ENCODE measurements at regions not wholly inside any gene's neighbourhood (a gene's known extent, or its start where the extent isn't known, plus 50 kb on each side); places are given as distances from the start of the nearest gene placed in this dataset.

GRCh38 chr4:17335371-17335770 is 176.5 kb downstream of the QDPR start:
- no peak for DNase-seq
- no peaks in the 10 kb centered on the region for H4K20me1 ChIP-seq (ENCODE audit: insufficient read depth)
- H3K9ac ChIP-seq: no peak overlapping the region
- H2AFZ ChIP-seq: no peak overlapping the region
- TF ChIP-seq EZH2 (IDR thresholded peaks at IDR 0.05; ENCODE audit: insufficient read depth, poor library complexity, severe bottlenecking) (no peak), EZH2phosphoT487 (IDR thresholded peaks at IDR 0.05; ENCODE audit: insufficient read depth, low read depth) (no peak)
- no peak overlapping the region for H3K4me3 ChIP-seq
- in situ Hi-C loops (cut with MboI): loop anchor here (10.0 to 25.0 kb wide), 2 partner anchors 541 to 1048 kb away; no protein-coding TSS in a partner anchor
- 81 to 84% methylated on average over 3 of the region's 3 CpGs for WGBS, 2 experiments (ENCODE audit: low coverage in 1 of 2, low lambda C conversion rate in 2 of 2, missing lambda C conversion rate in 2 of 2)
- no peak overlapping the region for H3K27ac ChIP-seq
- H3K79me2 ChIP-seq (ENCODE audit: insufficient read depth): no peaks in the 10 kb centered on the region
- no peak overlapping the region for H3K4me2 ChIP-seq (ENCODE audit: unreplicated experiment)
- no peaks in the 10 kb centered on the region for H3K36me3 ChIP-seq (ENCODE audit: low read depth)
- H3K27me3 ChIP-seq (replicated peaks; ENCODE audit: insufficient read depth): no peaks in the 10 kb centered on the region
- no peaks in the 10 kb centered on the region for H3K9me2 ChIP-seq (ENCODE audit: insufficient read depth)
- H3F3A ChIP-seq (ENCODE audit: insufficient read depth): no peaks in the 10 kb centered on the region
- H3K9me3 ChIP-seq (ENCODE audit: low read depth): no peaks in the 10 kb centered on the region
- H3K4me1 ChIP-seq (ENCODE audit: insufficient read depth): no peaks in the 10 kb centered on the region

DNA sequence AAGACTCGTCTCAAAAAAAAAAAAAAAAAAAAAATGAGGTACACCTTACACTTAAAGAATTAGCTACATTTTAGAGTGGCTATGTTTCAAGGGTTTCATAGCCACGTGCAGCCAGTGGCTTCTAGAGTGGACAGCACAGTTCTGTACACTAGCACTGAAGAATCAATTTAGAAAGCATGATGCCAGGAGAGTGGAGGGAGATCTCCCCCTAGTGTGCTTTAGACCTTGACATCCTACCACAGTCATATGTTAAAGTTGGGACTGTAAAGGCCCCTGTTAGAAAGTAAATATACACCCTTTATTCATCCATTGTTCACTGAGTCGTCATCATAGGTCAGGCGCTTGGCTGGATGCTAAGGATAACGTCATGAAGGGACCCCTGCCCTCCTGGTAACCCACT is 179.4 kb downstream of the QDPR start:
- H3K9ac ChIP-seq: no peak overlapping the region

GRCh38 chr4:17329046-17329445 is 182.8 kb downstream of the QDPR start:
- no peaks in the 10 kb centered on the region for H3K9me2 ChIP-seq (ENCODE audit: insufficient read depth)
- no peaks in the 10 kb centered on the region for H3K79me2 ChIP-seq (ENCODE audit: insufficient read depth)
- TF ChIP-seq EZH2phosphoT487 (IDR thresholded peaks at IDR 0.05; ENCODE audit: insufficient read depth, low read depth) (no peak), EZH2 (IDR thresholded peaks at IDR 0.05; ENCODE audit: insufficient read depth, poor library complexity, severe bottlenecking) (no peak)
- H2AFZ ChIP-seq: no peak overlapping the region
- no peak overlapping the region for H3K4me3 ChIP-seq
- H4K20me1 ChIP-seq (ENCODE audit: insufficient read depth): no peaks in the 10 kb centered on the region
- in situ Hi-C loops (cut with MboI): loop anchor here (10.0 to 25.0 kb wide), 2 partner anchors 414 to 1042 kb away; no protein-coding TSS in a partner anchor
- H3K4me1 ChIP-seq (ENCODE audit: insufficient read depth): peaks cover 22% of the 10 kb centered on the region
- no peak overlapping the region for H3K27ac ChIP-seq
- DNase-seq: no peak
- H3K9ac ChIP-seq: no peak overlapping the region
- H3K27me3 ChIP-seq (replicated peaks; ENCODE audit: insufficient read depth): no peaks in the 10 kb centered on the region
- no peaks in the 10 kb centered on the region for H3K9me3 ChIP-seq (ENCODE audit: low read depth)
- H3F3A ChIP-seq (ENCODE audit: insufficient read depth): peaks cover 2% of the 10 kb centered on the region; the same call in 1 of the 2 replicates
- no peaks in the 10 kb centered on the region for H3K36me3 ChIP-seq (ENCODE audit: low read depth)
- WGBS, 2 experiments (ENCODE audit: low coverage in 1 of 2, low lambda C conversion rate in 2 of 2, missing lambda C conversion rate in 2 of 2): 84 to 92% methylated on average over 1 of the region's 1 CpG
- no peak overlapping the region for H3K4me2 ChIP-seq (ENCODE audit: unreplicated experiment)

More for the DNA sequence above, 179.4 kb downstream of the QDPR start:
- H2AFZ ChIP-seq: no peak overlapping the region
- H3K27me3 ChIP-seq (replicated peaks; ENCODE audit: insufficient read depth): no peaks in the 10 kb centered on the region
- no peaks in the 10 kb centered on the region for H4K20me1 ChIP-seq (ENCODE audit: insufficient read depth)
- no peak overlapping the region for H3K4me3 ChIP-seq
- H3F3A ChIP-seq (ENCODE audit: insufficient read depth): no peaks in the 10 kb centered on the region
- no peak for DNase-seq
- H3K4me1 ChIP-seq (ENCODE audit: insufficient read depth): 0 out of 2 replicates have a peak, but pooled peaks cover 11% of the 10 kb centered on the region
- H3K36me3 ChIP-seq (ENCODE audit: low read depth): no peaks in the 10 kb centered on the region
- H3K4me2 ChIP-seq (ENCODE audit: unreplicated experiment): no peak overlapping the region
- no peaks in the 10 kb centered on the region for H3K9me2 ChIP-seq (ENCODE audit: insufficient read depth)
- TF ChIP-seq EZH2phosphoT487 (IDR thresholded peaks at IDR 0.05; ENCODE audit: insufficient read depth, low read depth) (no peak), EZH2 (IDR thresholded peaks at IDR 0.05; ENCODE audit: insufficient read depth, poor library complexity, severe bottlenecking) (no peak)
- in situ Hi-C loops (cut with MboI): loop anchor here (10.0 to 25.0 kb wide), 2 partner anchors 538 to 1045 kb away; no protein-coding TSS in a partner anchor
- WGBS, 2 experiments (ENCODE audit: low coverage in 1 of 2, low lambda C conversion rate in 2 of 2, missing lambda C conversion rate in 2 of 2): 53 to 74% methylated on average over 5 of the region's 5 CpGs
- H3K79me2 ChIP-seq (ENCODE audit: insufficient read depth): no peaks in the 10 kb centered on the region
- H3K9me3 ChIP-seq (ENCODE audit: low read depth): no peaks in the 10 kb centered on the region
- no peak overlapping the region for H3K27ac ChIP-seq

GRCh38 chr4:17328141-17328815 is 183.6 kb downstream of the QDPR start:
- Histone ChIP-seq H2AFZ (peak overlapping the region; percentile 51), H3K36me3 (ENCODE audit: low read depth) (no peaks in the 10 kb centered on the region), H4K20me1 (ENCODE audit: insufficient read depth) (no peaks in the 10 kb centered on the region), H3F3A (ENCODE audit: insufficient read depth) (peaks cover 4% of the 10 kb centered on the region; the same call in 1 of the 2 replicates), H3K9ac (no peak overlapping the region), H3K27me3 (replicated peaks; ENCODE audit: insufficient read depth) (no peaks in the 10 kb centered on the region), H3K79me2 (ENCODE audit: insufficient read depth) (no peaks in the 10 kb centered on the region), H3K9me2 (ENCODE audit: insufficient read depth) (no peaks in the 10 kb centered on the region), H3K4me3 (no peak overlapping the region), H3K4me1 (ENCODE audit: insufficient read depth) (peaks cover 27% of the 10 kb centered on the region), H3K27ac (no peak overlapping the region), H3K9me3 (ENCODE audit: low read depth) (no peaks in the 10 kb centered on the region), H3K4me2 (ENCODE audit: unreplicated experiment) (peak overlapping the region; percentile 17)
- in situ Hi-C loops (cut with MboI): loop anchor here (10.0 to 25.0 kb wide), 2 partner anchors 413 to 1041 kb away; no protein-coding TSS in a partner anchor
- TF ChIP-seq EZH2phosphoT487 (IDR thresholded peaks at IDR 0.05; ENCODE audit: insufficient read depth, low read depth): no peak
- no peak for TF ChIP-seq EZH2 (IDR thresholded peaks at IDR 0.05; ENCODE audit: insufficient read depth, poor library complexity, severe bottlenecking)
- peak; percentile 23 for DNase-seq
- 27 to 31% methylated on average over 5 of the region's 5 CpGs for WGBS, 2 experiments (ENCODE audit: low coverage in 1 of 2, low lambda C conversion rate in 2 of 2, missing lambda C conversion rate in 2 of 2)
